ENCODE measurements at regions not wholly inside any gene's neighbourhood (a gene's known extent, or its start where the extent isn't known, plus 50 kb on each side); places are given as distances from the start of the nearest gene placed in this dataset.

DNA sequence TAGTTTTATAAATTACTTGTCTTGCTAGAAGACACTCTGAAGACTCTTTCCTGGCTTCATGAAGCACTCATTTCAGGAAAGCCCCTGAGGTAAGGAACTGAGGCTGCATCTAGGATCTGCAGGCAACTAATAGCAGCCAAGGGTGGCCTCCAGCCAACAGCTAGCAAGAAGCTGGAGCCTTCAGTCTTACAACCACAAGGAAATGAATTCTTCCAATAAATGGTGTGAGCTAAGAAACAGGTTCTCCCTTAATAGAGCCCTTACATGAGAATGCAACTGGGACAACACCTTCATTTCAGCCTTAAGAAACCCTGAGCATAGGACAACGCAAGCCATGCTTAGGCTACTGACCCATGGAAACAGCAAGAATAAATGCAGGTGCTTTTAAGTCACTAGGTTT lies 254.6 kb upstream of the RBBP8 start:
- no peak for DNase-seq

DNA sequence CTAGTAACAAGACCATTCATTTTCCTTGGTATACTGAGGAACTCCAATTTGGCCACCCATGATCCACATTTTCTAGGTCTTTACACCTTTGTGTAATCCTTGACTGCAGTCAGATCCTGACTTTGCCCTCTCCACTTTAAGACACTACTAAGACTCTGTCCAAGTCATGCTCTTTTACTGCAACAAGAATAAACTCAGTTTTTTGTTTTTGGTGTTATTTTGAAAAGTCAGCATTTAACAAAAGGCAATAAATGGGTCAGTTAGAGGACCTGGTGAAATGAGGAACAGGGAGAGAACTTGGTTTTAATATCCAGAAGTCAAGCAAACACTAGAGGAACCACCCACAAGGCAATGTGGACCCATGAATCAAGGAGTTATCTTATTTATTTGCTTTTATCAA lies 252.2 kb upstream of the RBBP8 start:
- no peak for DNase-seq

DNA sequence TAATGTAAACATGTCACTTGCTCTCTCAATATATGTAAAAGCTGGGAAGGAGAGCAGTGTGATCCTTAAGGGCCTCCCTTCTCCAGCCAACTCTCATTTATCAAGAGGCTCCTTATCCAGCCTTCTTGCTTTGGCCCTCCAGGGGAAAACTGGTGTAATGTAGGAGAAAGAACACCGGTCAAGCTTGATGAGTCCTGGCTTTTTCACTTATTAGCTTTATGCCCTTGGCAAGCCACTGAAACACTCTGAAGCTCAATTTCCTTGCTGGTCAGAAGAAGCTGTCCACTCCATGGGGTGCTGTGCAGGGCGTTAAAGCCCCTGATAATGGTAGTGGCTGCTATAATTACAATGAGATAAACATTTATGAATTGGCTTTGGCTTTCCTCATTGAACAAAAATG lies 251.2 kb upstream of the RBBP8 start:
- no peak for DNase-seq

DNA sequence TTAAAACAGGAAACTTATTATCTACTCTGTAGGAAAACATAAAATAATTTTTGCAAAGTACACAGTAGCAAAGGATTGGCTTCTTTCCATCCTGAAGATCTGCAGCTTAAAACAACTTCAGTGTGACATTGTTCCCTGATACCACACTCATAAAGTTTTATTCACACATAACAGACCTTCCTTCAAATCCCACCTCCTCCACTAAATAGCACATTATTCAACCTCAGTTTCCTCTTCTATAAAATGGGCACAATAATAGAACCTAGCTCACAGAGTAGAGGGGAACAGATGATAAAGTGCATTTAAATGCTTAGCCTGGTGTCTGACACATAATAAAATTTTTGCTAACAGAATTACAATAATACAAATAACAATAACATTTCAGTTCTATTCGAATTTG lies 250.4 kb upstream of the RBBP8 start:
- DNase-seq: no peak

DNA sequence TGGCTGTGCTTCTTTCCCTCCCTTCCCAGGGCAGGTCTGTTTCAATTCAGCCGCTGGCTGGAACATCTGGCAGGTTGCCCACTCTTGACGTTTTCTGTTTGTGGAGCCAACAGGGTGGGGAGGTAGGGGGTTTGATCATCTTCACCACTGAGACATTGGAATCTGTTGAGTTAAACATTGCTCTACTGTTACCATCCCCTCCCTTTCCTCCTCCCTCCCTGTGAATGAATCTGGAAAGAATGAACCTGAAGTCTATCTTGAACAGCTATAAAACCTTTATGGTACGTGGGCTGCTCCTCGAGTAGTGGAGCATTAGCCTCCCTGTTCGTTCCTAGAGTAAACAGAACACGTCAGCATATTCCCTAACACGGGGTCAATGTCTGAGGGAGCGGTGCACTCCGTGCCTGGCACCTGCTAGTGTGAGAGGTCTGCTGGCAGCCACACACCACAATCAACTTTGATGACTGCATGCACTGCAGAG lies 249.9 kb upstream of the RBBP8 start:
- DNase-seq: no peak

DNA sequence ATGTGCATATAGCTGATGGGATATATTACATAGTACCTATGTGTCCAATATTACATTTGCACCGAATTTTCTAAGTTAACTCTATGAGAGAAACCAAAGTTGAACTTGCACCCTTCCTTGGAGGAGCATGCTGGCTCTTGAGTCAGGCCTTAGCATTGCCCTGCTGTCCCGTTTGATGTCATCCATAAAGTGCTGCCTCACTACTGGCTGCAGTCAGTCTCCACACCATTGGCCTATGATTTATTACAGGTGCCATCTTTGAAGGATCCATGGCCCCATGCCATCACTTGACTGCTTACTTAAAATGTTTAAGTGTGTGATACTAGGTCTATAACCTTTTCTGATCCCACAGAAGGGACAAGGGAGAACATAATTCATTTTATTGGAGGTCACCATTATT lies 249.3 kb upstream of the RBBP8 start:
- no peak for DNase-seq

DNA sequence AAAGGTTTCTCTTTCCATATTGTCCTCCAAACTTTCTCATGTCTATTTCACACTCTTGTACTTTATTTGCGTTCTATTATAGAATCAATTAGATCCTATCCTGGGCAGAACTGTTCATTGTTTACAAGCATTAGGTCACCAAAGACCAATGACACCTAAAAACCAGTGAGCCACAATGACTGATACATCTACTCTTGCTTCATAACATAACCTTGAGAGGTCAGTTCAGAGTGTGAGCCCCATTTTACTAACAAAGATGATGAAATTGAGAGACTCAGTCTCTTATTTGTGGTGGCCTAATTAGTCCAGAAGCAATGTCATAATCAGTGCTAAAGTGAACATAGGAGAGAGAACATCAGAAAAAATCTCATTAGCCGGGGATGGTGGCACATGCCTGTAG lies 248.9 kb upstream of the RBBP8 start:
- no peak for DNase-seq

DNA sequence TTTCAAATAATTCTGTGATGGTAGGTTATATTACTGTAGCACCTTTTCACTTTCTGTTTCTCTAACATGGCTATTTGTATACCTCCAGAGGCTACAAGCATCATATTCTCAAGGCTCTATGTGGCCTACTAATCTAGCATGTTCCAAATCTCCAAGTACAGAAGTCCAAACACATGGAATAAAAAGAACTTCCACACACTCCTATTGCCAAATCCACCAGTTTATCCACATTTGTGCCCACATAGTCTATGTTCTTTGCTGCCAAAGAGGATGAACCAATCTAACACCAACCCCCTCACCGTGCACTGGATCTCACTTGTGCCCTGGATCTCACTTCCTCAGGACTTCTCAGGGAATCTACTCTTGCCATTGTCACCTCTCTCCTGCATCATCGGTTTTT lies 247.3 kb upstream of the RBBP8 start:
- no peak for DNase-seq

DNA sequence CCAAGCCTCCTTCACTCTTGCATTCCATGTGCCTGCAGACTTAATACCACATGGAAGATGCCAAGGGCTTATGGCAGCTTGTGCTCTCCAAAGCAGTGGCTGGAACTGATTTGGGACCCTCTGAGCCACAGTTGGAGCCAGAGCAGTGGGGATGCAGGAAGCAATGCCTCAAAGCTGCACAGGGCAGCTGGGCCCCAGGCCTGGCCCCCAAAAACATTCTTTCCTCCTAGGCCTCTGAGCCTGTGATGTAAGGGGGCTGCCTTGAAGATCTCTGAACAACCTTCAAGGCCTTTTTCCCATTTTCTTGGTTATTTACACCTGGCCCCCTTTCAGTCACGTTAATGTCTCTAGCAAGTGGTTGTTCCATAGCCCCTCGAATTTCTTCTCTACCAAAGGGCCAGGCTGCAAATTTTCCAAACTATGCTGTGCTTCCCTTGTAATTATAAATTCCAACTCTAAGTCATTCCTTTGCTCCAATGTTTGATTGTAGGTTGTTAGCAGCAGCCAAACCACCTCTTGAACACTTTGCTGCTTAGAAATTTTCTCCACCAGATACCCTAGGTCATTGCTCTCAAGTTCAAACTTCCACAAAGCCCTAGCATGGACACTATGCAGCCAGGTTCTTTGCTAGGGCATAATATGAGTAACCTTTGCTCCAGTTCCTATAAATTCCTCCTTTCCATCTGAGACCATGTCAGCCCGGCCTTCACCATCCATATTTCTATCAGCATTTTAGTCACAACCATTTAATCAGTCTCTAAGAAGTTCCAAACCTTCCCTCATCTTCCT lies 245.0 kb upstream of the RBBP8 start:
- DNase-seq: no peak

DNA sequence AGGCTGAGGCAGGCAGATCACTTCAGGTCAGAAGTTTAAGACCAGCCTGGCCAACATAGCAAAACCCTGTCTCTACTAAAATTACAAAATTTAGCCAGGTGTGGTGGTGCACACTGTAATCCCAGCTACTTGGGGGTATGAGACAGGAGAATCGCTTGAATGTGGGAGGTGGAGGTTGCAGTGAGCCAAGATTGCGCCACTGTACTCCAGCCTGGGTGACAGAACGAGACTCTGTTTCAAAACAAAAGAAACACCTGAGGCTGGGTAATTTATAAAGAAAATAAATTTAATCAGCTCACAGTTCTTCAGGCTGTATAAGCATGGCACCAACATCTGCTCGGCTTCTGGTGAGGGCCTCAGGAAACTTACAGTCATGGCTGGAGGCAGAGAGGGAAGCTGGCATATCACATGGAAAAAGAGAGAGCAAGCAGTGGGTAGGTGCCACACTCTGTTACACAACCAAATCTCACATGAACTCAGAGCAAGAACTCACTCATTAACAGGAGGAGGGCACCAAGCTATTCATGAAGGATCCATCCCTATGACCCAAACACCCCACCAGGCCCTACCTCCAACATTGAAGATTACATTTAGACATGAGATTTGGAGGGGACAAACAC lies 244.1 kb upstream of the RBBP8 start:
- no peak for DNase-seq

DNA sequence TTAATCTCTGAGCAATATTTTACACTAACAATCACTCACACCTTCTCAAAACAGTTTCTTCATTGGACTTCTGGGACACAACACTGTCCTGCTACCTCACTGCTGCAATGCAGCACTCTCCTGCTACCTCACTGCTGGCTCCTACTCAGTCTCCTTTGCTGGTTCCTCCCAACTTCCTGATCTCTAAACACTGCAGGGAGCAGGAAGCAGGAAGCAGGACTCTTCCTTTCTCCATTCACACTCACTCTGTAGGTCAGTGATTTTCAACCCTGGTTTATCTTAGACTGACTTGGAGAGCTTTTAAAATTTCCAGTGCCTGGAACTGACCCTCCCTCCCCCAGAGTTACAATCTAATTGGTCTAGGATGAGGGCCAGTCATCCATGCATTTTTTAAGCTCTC lies 243.4 kb upstream of the RBBP8 start:
- no peak for DNase-seq

DNA sequence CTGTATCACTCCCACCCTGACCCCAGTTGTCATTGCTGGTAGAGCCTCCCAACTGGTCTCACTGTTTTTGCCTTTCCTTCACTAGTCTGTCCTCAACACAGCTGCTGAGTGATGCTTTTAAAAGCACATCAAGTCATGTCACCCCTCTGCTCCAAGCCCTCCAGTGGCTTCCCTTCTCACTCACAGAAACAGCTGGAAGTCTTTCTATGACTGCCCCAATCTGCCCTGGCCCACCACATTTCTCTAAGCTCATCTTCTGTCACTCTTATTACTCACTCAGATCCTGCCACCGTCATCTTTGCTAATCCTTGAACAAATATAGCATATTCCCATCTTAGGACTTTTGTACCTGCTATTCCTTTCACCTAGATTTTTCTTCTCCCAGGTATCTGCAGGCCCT lies 242.6 kb upstream of the RBBP8 start:
- DNase-seq: no peak

DNA sequence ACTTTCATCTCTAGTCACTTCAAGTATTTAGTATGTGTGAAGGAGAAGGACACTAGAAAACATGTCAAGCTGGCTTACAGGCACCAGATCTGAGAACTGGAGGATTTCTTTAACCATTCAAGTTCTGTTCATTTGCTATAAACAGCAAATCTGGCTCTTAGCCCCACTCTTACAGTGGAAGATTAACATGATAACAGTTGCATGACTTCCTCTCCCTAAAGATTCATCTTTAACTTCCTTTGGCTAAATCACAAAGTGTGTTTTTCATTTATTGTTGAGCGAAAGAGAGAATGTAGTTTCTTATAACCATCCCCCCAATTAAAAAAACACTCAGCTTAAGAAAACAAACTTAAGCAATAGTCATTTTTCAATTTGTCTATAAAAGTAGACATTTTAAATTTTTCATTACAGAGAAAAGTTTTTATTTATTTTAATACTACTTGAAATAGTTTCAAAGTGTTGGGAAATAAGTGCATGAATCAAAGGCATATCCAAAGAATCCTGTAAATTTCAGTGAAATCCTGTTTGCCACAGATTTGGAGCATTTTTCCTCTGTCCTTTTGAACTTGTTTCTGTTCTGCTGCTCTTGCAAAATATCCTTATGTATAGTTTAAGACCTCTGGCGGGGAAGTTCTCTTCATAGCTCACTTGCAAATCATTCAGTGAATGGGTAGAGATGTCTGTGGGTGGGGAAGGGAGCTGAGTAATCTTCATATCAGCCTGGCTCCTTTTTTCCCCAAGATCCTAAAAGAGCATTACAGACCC lies 241.0 kb upstream of the RBBP8 start:
- DNase-seq: no peak

DNA sequence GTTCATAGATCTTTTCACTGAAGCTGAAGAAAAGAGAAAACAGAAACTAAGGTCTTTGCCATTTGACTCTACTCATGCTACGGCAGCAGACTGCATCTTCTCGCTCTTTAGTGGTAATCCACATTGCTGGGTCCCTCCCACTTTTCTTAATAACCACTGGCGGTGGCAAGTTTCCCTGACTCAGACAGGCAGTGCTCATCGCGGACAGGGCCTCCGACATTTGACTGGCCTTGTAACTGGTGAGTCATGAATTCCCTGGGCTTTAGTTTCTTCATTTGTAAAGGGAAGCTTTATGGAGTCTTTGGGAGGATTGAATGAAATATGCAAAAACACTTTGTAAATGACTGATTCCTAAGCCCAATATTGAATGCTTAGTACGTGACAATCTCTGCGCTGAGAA lies 238.2 kb upstream of the RBBP8 start:
- DNase-seq: no peak

DNA sequence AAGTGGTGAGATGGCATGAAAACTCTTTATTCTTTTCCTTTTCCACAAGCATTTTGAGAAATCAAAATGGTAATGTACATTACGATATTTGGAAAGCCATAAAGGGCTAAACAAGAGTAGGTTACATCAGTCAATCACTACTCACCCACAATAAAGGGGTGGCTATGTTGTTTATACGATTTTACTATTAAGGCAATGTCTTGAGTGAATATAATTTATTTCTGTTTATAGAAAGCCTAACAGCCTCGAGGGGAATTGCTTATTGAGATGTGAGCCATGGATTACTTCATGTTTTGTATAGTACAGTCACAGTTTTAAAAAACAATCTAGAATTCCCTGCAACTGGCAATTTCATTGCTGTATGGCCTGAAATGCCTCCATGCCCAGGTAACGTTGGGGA lies 237.5 kb upstream of the RBBP8 start:
- DNase-seq: no peak

DNA sequence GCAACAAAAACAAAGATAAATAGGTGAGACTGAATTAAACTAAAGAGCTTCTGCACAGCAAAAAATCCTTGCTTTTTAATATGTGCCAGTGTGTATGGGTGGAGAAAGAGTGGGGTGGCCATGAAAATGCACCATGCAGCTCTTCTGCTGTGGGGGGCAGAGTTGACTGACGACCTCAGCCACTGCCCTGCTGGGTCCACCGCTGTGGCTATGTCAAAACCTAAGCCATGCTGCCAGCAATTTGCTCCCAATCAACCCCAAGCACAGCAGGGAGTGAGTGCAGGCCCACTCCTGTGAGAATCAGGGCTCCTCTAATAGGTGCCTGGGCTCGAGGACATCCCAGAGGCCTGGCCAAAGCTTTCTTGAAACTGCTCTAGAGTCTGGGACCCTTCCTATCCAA lies 235.6 kb upstream of the RBBP8 start:
- DNase-seq: no peak

DNA sequence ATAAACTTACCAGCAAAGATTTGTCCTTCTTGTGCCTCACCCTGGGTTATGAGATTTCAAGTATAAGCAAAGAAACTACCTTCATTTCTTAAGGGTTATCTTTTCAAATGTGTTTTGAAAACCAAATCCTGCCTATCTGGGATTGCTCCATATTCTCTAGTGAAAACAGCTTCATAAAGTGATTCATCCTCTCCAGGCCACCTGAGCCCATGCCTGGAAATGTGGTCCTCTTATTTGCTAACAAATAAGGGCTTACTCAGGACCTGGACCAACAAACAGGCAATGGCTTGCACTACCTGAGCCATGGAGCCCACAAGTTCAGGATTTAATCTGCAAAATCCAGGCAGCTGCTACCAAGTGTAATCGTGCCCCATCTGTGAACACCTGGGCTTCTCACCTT lies 234.4 kb upstream of the RBBP8 start:
- DNase-seq: no peak

DNA sequence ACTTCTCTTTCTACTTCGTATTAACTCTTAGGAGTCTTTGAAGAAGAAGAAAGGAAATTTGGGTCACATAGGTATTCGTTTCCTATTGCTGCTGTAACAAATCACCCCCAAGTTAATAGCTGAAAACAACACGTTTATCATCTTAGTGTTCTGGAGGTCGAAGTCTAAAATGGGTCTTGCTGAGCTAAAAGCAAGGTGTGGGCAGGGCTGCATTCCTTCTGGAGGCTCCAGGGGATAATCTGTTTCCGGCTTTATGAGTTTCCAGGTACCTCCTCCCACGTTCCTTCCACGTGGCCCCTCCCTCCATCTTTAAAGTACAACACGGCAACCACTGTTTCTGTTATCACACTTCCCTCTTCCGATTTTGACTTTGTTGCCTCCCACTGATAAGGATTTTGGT lies 233.5 kb upstream of the RBBP8 start:
- no peak for DNase-seq

DNA sequence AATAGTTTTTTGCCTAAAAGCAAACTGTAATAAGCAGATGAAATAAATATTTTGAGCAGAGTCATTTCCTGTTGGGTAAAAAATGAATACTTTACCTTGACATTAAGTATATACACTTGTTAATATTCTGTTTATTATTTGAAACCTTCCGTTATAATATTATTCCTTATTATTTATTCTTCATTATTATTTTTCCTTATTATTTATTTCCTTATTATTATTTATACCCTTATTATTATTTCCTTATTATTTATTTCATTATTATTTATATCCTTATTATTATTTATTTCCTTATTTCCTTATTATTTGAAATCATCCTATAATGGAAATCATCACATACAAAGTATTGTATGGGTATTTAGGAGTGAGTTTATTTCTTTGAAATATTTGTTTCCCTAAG lies 232.2 kb upstream of the RBBP8 start:
- DNase-seq: no peak

DNA sequence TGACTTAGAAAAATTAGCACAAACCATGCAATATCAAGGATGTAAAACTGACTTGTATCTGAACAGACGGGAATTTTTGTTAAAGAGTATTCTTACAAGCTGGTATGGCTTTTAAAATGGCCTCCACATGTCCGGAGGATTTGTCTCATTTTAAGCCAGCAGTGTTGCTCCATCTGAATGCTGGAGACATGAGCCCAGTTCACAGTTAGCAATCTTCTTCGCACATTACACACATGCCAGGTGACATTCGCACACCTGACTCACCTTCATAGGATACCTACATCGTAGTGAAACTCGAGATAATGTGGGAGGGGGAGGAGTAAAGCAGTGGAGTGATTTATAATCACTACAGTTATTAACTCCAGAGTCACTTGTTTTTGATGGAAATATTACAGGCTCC lies 231.8 kb upstream of the RBBP8 start:
- DNase-seq: no peak

DNA sequence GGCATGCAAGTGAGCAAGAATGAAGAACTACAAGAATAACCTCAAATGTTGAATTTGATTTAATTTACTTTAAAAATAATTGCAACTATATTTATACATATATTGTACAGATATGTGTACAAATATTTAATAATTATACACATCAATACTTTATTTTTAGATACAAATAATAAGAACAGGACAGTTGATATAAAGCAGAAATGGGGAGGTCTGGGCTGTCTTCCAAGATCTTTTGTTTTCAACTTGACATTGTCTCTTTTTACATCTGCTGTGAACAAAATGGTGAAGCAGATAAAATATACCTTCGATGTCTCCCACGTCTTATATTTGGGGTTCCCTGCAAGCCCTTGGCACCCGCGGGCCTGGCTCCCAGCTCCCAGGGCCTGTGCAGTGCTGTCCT lies 231.3 kb upstream of the RBBP8 start:
- no peak for DNase-seq

DNA sequence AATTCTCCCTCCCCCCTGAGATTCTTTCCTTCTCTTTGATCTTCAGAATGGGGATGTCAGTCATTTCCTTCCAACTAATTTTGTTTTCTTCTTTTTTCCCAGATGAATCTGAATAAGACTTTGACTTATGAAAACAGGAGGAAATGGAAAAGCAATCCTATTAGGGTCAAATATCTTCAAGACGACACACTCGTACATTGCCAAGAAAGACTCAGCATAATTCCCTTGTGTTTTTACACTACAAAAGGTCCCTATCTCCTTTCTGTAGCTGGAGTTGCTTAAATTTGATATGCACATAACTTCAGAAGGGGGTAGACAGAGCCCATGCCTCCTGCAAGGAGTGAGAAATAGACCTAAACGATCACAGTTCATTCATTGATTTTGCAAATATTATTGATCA lies 230.3 kb upstream of the RBBP8 start:
- DNase-seq: no peak

DNA sequence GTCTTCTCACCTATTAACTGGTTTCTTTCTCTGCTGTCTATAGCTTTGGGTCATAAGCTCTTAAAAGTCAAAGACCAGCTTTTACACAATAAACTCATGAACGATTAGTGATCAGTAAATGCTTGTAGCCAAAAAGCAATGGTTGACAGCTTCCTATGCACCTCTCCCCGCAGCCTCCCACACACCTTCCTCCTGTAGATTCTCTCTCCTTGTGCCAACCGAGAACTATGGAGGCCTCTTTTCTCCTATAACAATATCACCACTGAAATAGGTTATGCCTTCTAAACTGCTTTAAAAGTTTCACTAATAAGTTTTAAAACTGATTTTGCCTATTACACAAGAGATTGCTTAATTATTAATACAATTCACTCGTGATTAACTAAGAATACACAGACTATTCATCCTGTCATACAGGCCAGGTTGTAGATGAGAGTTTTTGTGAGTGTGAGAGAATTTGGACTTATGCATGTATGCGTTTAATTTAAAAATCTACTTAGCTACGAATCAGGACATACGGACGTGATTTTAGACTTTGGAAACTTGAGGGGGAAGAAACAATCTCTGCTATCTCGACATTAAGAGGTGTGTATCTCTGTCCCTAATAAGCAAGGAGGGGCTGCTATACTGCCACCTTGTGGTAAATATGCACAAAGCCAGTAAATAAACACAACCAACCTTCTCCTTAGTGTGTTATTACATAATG lies 229.1 kb upstream of the RBBP8 start:
- no peak for DNase-seq

DNA sequence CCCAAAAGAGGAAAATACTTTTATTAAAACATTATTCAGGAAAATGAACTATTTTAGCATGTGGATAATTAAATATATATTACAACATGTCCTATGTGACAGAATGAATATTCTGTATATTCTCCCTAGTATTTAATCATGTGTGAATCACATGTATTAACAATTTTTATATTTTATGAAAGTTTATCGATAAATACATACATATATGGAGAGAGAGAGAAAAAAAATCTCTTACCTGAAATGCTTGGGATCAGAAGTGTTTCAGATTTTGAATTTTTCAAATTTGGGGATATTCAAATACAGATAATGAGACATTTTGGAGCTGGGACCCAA lies 228.6 kb upstream of the RBBP8 start:
- DNase-seq: no peak

Measured in GF-D8 (cell line).